ENCODE measurements at regions not wholly inside any gene's neighbourhood (a gene's known extent, or its start where the extent isn't known, plus 50 kb on each side); places are given as distances from the start of the nearest gene placed in this dataset.

DNA sequence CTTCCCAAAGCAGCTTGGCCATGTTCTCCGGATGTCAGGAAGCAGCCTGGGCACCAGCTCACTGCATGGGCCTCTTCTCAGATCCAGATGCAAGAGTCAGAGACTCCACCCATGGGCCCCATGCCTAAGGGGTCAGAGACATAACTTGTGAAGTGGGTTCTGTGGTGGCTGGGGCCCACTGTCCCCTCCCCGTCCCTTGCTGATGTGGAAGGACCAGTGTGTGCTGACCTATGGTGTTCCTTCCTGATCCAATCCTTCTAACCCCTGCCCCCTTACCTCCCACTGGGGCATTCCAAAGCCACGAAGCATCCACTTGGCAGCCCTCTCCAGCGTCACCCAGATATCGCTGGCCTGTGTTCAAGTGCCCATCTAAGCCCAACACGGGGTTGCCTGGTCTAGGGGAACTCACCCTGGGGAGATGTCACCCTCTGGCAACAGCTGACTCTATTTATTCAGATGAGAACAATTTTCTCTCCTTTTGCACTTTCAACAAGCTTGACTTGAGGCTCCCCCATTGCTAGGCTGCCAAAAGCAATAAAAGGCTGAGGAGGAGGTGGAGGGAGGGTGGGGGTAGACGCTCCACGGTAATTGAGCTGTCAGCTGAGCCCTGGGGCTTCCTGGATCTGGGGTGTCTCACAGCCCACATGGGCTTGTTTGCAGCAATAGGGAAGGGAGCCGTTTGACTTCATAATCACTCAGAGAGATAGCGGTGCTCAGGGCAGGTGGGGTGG is 158.5 kb downstream of the ADAMTS15 start:
- in situ Hi-C loops (cut with MboI; ENCODE audit: low pct_ligation_motif_present in 1 of 4, low pct_unique_long_range_greater_than_20kb in 1 of 4, low sequenced_read_pairs in 3 of 4), result no loop called here
- DNase-seq, result no peak
- Histone ChIP-seq H3K36me3 (no peaks in the 10 kb centered on the region), H3K4me3 (no peak overlapping the region), H3K27me3 (no peaks in the 10 kb centered on the region), H3K9me3 (no peaks in the 10 kb centered on the region), H3K4me1 (peaks cover 0 to 16% (median 8%) of the 10 kb centered on the region in 4 donors), H3K27ac (peak overlapping the region in 3 of 4 donors; percentile 1 to 36 (median 33))
- TF ChIP-seq POLR2A (IDR thresholded peaks at IDR 0.05) (no peak), POLR2AphosphoS5 (IDR thresholded peaks at IDR 0.05) (no peak), EP300 (IDR thresholded peaks at IDR 0.05; ENCODE audit: low read depth) (no peak)
- TF ChIP-seq, protein P1, sequence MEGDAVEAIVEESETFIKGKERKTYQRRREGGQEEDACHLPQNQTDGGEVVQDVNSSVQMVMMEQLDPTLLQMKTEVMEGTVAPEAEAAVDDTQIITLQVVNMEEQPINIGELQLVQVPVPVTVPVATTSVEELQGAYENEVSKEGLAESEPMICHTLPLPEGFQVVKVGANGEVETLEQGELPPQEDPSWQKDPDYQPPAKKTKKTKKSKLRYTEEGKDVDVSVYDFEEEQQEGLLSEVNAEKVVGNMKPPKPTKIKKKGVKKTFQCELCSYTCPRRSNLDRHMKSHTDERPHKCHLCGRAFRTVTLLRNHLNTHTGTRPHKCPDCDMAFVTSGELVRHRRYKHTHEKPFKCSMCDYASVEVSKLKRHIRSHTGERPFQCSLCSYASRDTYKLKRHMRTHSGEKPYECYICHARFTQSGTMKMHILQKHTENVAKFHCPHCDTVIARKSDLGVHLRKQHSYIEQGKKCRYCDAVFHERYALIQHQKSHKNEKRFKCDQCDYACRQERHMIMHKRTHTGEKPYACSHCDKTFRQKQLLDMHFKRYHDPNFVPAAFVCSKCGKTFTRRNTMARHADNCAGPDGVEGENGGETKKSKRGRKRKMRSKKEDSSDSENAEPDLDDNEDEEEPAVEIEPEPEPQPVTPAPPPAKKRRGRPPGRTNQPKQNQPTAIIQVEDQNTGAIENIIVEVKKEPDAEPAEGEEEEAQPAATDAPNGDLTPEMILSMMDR (IDR thresholded peaks at IDR 0.05), result no peak
- 10 to 57% methylated on average over 2 to 10 of the region's 10 CpGs for WGBS, 2 donors (ENCODE audit: low coverage in 1 of 2)
- intact Hi-C loops (cut with DNase I; ENCODE audit: low total_unique reads), result no loop called here

DNA sequence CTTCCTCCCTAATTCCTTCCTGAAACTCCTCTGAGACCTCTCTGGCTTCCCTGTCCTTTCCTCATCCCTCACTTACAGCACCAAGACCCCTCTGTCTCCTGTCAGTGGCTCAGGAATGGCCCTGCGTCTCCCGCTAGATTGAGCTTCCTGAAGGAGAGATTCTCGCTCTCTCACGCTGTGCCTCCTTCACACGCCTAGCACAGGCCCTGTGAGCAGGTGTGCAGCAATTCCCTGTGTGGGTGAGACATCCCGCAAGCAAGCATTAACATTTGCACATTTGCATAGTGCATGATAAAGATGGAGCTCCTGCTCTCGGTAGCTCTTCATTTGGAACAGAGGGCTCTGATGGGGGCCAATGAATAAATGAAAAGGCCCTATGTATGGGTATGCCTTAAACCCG is 159.8 kb downstream of the ADAMTS15 start:
- no peaks in the 10 kb centered on the region for H3K9me3 ChIP-seq
- WGBS, 2 donors (ENCODE audit: low coverage in 1 of 2), result 87 to 100% methylated on average over 1 to 8 of the region's 8 CpGs
- no peak overlapping the region for H3K4me3 ChIP-seq
- no peak for TF ChIP-seq POLR2A (IDR thresholded peaks at IDR 0.05)
- no peak for TF ChIP-seq POLR2AphosphoS5 (IDR thresholded peaks at IDR 0.05)
- TF ChIP-seq, protein P1 (IDR thresholded peaks at IDR 0.05), result no peak
- H3K4me1 ChIP-seq, result peaks cover 0 to 10% (median 4%) of the 10 kb centered on the region in 4 donors
- peak overlapping the region in 2 of 4 donors; percentile 36 to 62 for H3K27ac ChIP-seq
- intact Hi-C loops (cut with DNase I; ENCODE audit: low total_unique reads) (no loop called here), in situ Hi-C loops (cut with MboI; ENCODE audit: low pct_ligation_motif_present in 1 of 4, low pct_unique_long_range_greater_than_20kb in 1 of 4, low sequenced_read_pairs in 3 of 4) (no loop called here)
- no peaks in the 10 kb centered on the region for H3K36me3 ChIP-seq
- H3K27me3 ChIP-seq, result no peaks in the 10 kb centered on the region
- no peak for DNase-seq

DNA sequence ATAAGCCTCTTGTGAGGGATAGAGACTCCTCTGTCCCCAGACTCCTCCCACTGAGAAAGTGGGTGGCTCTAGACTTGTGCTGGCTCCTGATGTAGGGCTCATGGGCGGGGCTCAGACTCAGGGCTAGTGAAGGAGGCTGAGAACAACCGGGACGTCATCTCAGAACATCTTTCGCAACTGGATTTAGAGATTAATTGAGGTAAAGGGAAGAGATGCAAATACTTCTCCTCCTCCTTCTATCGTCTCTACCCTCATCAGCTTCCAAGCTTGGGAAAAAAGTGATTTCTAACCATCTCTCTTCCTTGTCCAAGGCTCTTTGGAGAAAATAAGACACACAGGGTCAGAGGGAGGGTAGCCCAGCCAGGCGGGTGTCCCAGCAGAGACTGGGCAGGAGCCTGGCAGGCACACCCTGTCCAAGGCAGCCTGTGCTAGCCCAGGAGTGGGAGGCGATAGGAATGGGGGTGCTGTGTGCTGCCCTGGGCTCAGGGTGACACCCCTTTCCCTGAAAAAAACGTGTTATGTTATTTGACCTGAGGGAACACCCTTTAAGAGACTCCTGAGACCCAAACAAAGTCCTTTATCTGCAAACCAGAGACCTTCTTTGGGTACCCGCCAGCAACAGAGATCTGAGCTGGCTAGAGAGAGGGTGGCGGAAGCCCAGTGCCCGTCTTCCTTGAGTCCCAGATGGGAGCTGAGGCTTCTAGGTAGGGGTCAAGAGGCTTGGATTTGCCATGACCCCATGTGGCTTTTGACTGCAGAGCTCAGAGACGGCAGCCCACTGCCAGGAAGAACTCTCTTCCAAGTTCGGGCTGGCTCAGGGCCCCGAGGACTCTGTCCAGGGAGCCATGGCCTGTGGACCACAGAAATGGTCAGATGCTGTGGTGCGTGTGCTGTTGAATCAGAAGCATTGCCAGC is 160.9 kb downstream of the ADAMTS15 start:
- intact Hi-C loops (cut with DNase I; ENCODE audit: low total_unique reads) (no loop called here), in situ Hi-C loops (cut with MboI; ENCODE audit: low pct_ligation_motif_present in 1 of 4, low pct_unique_long_range_greater_than_20kb in 1 of 4, low sequenced_read_pairs in 3 of 4) (no loop called here)
- WGBS, 2 donors (ENCODE audit: low coverage in 1 of 2), result 57 to 79% methylated on average over 3 to 15 of the region's 15 CpGs
- Histone ChIP-seq H3K27me3 (no peaks in the 10 kb centered on the region), H3K9me3 (no peaks in the 10 kb centered on the region), H3K4me3 (no peak overlapping the region), H3K27ac (peak overlapping the region; percentile 9 to 79 (median 64)), H3K36me3 (no peaks in the 10 kb centered on the region), H3K4me1 (peaks cover 0 to 10% (median 3%) of the 10 kb centered on the region in 4 donors)
- TF ChIP-seq POLR2A (IDR thresholded peaks at IDR 0.05) (no peak), POLR2AphosphoS5 (IDR thresholded peaks at IDR 0.05) (peak in 2 of 3 donors; percentile 11 to 42)
- TF ChIP-seq, protein P1 (IDR thresholded peaks at IDR 0.05), result no peak
- DNase-seq, result peak; percentile 64

DNA sequence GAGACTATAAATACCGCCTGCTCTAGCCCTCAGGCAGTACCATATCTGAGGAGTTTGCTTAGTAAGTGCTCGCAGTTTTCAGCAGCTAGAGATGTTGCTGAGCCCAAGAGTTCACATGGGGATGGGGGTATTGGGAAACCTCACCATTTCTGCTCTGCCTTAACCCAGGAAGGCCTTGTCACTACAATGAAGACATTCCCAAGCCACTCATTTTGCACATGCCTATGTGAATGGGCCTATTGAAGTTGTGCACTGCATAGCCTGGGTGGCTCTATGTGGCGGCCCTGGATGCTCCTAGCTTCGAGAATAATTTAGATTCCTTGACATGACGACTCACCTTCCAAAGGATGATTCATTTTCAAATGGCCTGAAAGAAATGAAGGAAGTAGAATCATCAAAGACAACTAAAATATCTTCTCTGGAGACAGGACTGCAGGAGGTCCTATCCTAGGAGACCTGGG is 163.4 kb downstream of the ADAMTS15 start:
- no peak overlapping the region for H3K27ac ChIP-seq
- intact Hi-C loops (cut with DNase I; ENCODE audit: low total_unique reads) (no loop called here), in situ Hi-C loops (cut with MboI; ENCODE audit: low pct_ligation_motif_present in 1 of 4, low pct_unique_long_range_greater_than_20kb in 1 of 4, low sequenced_read_pairs in 3 of 4) (no loop called here)
- no peaks in the 10 kb centered on the region for H3K9me3 ChIP-seq
- H3K36me3 ChIP-seq, result no peaks in the 10 kb centered on the region
- peaks cover 0 to 9% (median 3%) of the 10 kb centered on the region in 4 donors for H3K4me1 ChIP-seq
- 7 to 74% methylated on average over 3 to 5 of the region's 5 CpGs for WGBS, 2 donors (ENCODE audit: low coverage in 1 of 2)
- no peaks in the 10 kb centered on the region for H3K27me3 ChIP-seq
- TF ChIP-seq POLR2A (IDR thresholded peaks at IDR 0.05) (no peak), EP300 (IDR thresholded peaks at IDR 0.05; ENCODE audit: low read depth) (no peak), POLR2AphosphoS5 (IDR thresholded peaks at IDR 0.05) (no peak)
- TF ChIP-seq, protein P1 (IDR thresholded peaks at IDR 0.05), result no peak
- DNase-seq, result no peak
- H3K4me3 ChIP-seq, result no peak overlapping the region

Data from transverse colon (tissue), 4 donors.